H9 (cell line): ENCODE measurements at regions not wholly inside any gene's neighbourhood (a gene's known extent, or its start where the extent isn't known, plus 50 kb on each side); places are given as distances from the start of the nearest gene placed in this dataset.

Experiments used
- DNase-seq: peaks from one replicate; pipeline ENCODE4 v3.0.0-alpha.2; 2017
- H2AFZ ChIP-seq: one replicate; pipeline ENCODE4 v1.6.1; 2013; ENCODE audit warnings: mild to moderate bottlenecking, low read length, control low read depth, moderate library complexity
- H2AK5ac ChIP-seq: 2 replicates; pipeline ENCODE4 v1.6.1; 2013; ENCODE audit warnings: low read length, control low read depth, mixed read lengths; ENCODE audit not compliant: insufficient read length
- H2BK120ac ChIP-seq: one replicate; pipeline ENCODE4 v1.6.1; 2013; ENCODE audit warnings: low read depth, mild to moderate bottlenecking, low read length, control low read depth, inconsistent platforms; ENCODE audit not compliant: poor library complexity, severe bottlenecking
- H2BK12ac ChIP-seq: 2 replicates; pipeline ENCODE4 v1.6.1; 2013; ENCODE audit warnings: low read length, control low read depth, mixed read lengths, low read depth; ENCODE audit not compliant: insufficient read length
- H2BK15ac ChIP-seq: 2 replicates; pipeline ENCODE4 v1.6.1; 2013; ENCODE audit warnings: low read depth, low read length, control low read depth
- H2BK20ac ChIP-seq: one replicate; pipeline ENCODE4 v1.6.1; 2013; ENCODE audit warnings: low read depth, mild to moderate bottlenecking, low read length, control low read depth, inconsistent platforms; ENCODE audit not compliant: poor library complexity, severe bottlenecking
- H2BK5ac ChIP-seq: 2 replicates; pipeline ENCODE4 v1.6.1; 2013; ENCODE audit warnings: low read length, control low read depth, mixed read lengths; ENCODE audit not compliant: insufficient read length
- H3K14ac ChIP-seq: 2 replicates; pipeline ENCODE4 v1.6.1; 2013; ENCODE audit warnings: low read length, control low read depth; ENCODE audit not compliant: insufficient read depth
- H3K18ac ChIP-seq: 2 replicates; pipeline ENCODE4 v1.6.1; 2013; ENCODE audit warnings: low read depth, mild to moderate bottlenecking, mixed read lengths, low read length, control low read depth; ENCODE audit not compliant: insufficient read length
- H3K23ac ChIP-seq: 2 replicates; pipeline ENCODE4 v1.6.1; 2013; ENCODE audit warnings: low read length, control low read depth, mixed read lengths, low read depth; ENCODE audit not compliant: insufficient read length
- H3K23me2 ChIP-seq: 2 replicates; pipeline ENCODE4 v1.6.1; 2013; ENCODE audit warnings: low read depth, mild to moderate bottlenecking, mixed read lengths, low read length, control low read depth; ENCODE audit not compliant: insufficient read length, poor library complexity, severe bottlenecking
- H3K27ac ChIP-seq: 2 replicates; pipeline ENCODE4 v1.5.1; 2013; ENCODE audit warnings: low read length, control low read depth, mixed read lengths, low read depth; ENCODE audit not compliant: insufficient read length
- H3K27me3 ChIP-seq: 2 replicates; pipeline ENCODE4 v1.6.1; 2013; ENCODE audit warnings: low read length, control low read depth, inconsistent platforms; ENCODE audit not compliant: insufficient read depth
- H3K4ac ChIP-seq: 2 replicates; pipeline ENCODE4 v1.6.1; 2013; ENCODE audit warnings: low read depth, mild to moderate bottlenecking, control low read depth, inconsistent platforms, low read length, moderate library complexity
- H3K4me1 ChIP-seq: 2 replicates; pipeline ENCODE4 v1.6.1; 2013; ENCODE audit warnings: low read length, control low read depth, inconsistent platforms; ENCODE audit not compliant: insufficient read depth
- H3K4me2 ChIP-seq: 2 replicates; pipeline ENCODE4 v1.6.1; 2013; ENCODE audit warnings: low read length, control low read depth, mixed read lengths; ENCODE audit not compliant: insufficient read length, insufficient read depth
- H3K56ac ChIP-seq: 2 replicates; pipeline ENCODE4 v1.6.1; 2013; ENCODE audit warnings: low read depth, mild to moderate bottlenecking, mixed read lengths, low read length, control low read depth; ENCODE audit not compliant: insufficient read length
- H3K79me1 ChIP-seq: 2 replicates; pipeline ENCODE4 v1.6.1; 2013; ENCODE audit warnings: low read depth, mild to moderate bottlenecking, moderate library complexity, low read length, control low read depth, inconsistent platforms; ENCODE audit not compliant: insufficient read depth, poor library complexity, severe bottlenecking
- H3K79me2 ChIP-seq: 2 replicates; pipeline ENCODE4 v1.6.1; 2013; ENCODE audit warnings: low read length, control low read depth, inconsistent platforms; ENCODE audit not compliant: insufficient read depth
- H3K9ac ChIP-seq: 2 replicates; pipeline ENCODE4 v1.6.1; 2013; ENCODE audit warnings: low read length, control low read depth, mixed read lengths; ENCODE audit not compliant: insufficient read length; ENCODE audit errors: extremely low read depth
- H3K9me3 ChIP-seq: one replicate; pipeline ENCODE4 v1.6.1; 2013; ENCODE audit warnings: low read depth, low read length, inconsistent platforms; ENCODE audit not compliant: control insufficient read depth
- H3T11ph ChIP-seq: one replicate; pipeline ENCODE4 v1.6.1; 2013; ENCODE audit warnings: mild to moderate bottlenecking, low read length, control low read depth, inconsistent platforms
- H4K20me1 ChIP-seq: one replicate; pipeline ENCODE4 v1.6.1; 2013; ENCODE audit not compliant: control insufficient read depth, insufficient read length, insufficient read depth
- H4K5ac ChIP-seq: 2 replicates; pipeline ENCODE4 v1.6.1; 2013; ENCODE audit warnings: low read depth, mild to moderate bottlenecking, mixed read lengths, low read length, control low read depth; ENCODE audit not compliant: insufficient read length
- H4K8ac ChIP-seq: replicated peaks from 2 replicates; pipeline ENCODE4 v1.6.1; 2013; ENCODE audit warnings: low read length, control low read depth, mixed read lengths, low read depth; ENCODE audit not compliant: insufficient read length
- H4K91ac ChIP-seq: 2 replicates; pipeline ENCODE4 v1.6.1; 2013; ENCODE audit warnings: low read depth, mild to moderate bottlenecking, moderate library complexity, mixed read lengths, low read length, control low read depth; ENCODE audit not compliant: insufficient read length
- H3K27ac Mint-ChIP-seq, 3 experiments: 2 replicates in 2 of 3; 3 replicates in 1 of 3; pipeline ENCODE4 v1.8.0; 2020 to 2021; ENCODE audit warnings: mixed read lengths in 3 of 3, mild to moderate bottlenecking in 1 of 3, moderate library complexity in 1 of 3
- H3K27me3 Mint-ChIP-seq: 2 replicates; pipeline ENCODE4 v1.8.0; 2021; ENCODE audit warnings: low read depth, mild to moderate bottlenecking, moderate library complexity, mixed read lengths
- H3K36me3 Mint-ChIP-seq, 3 experiments: 2 replicates in 2 of 3; 3 replicates in 1 of 3; pipeline ENCODE4 v1.8.0; 2020 to 2021; ENCODE audit warnings: low read depth in 3 of 3, mixed read lengths in 3 of 3; ENCODE audit not compliant: insufficient read depth in 1 of 3
- H3K4me1 Mint-ChIP-seq, 2 experiments: 2 replicates each; pipeline ENCODE4 v1.8.0; 2020; ENCODE audit warnings: mixed read lengths in 2 of 2
- H3K4me3 Mint-ChIP-seq, 2 experiments: 2 replicates in 1 of 2; 3 replicates in 1 of 2; pipeline ENCODE4 v1.8.0; 2020 to 2021; ENCODE audit warnings: mild to moderate bottlenecking in 2 of 2, mixed read lengths in 2 of 2, moderate library complexity in 1 of 2
- H3K9me3 Mint-ChIP-seq, 2 experiments: 2 replicates in 1 of 2; 3 replicates in 1 of 2; pipeline ENCODE4 v1.8.0; 2020; ENCODE audit warnings: mild to moderate bottlenecking in 2 of 2, mixed read lengths in 2 of 2, moderate library complexity in 1 of 2
- CTCF ChIP-seq: fragments of 200-600 bp; sonication (generic); conservative IDR thresholded peaks from 3 replicates; pipeline ENCODE4 v1.8.0; 2021; ENCODE audit warnings: antibody characterized with exemption, mild to moderate bottlenecking

GRCh38 chr7:41869091-41869490, 166.2 kb upstream of the INHBA start:
- Histone ChIP-seq H3K79me2 (no peaks in the 10 kb centered on the region), H4K8ac (no peak overlapping the region), H3K9me3 (peaks cover 12% of the 10 kb centered on the region), H4K20me1 (no peaks in the 10 kb centered on the region), H2AFZ (no peak overlapping the region), H3K9ac (no peak overlapping the region), H3K18ac (no peak overlapping the region), H3K4ac (no peak overlapping the region), H4K91ac (no peak overlapping the region), H3K79me1 (no peaks in the 10 kb centered on the region), H2BK120ac (no peak overlapping the region), H2BK15ac (no peak overlapping the region), H3K23me2 (no peaks in the 10 kb centered on the region), H3K56ac (no peak overlapping the region), H2AK5ac (no peak overlapping the region), H2BK5ac (no peak overlapping the region), H2BK20ac (no peak overlapping the region), H3K4me2 (no peak overlapping the region), H3K14ac (no peak overlapping the region), H4K5ac (no peak overlapping the region), H3K27me3 (no peaks in the 10 kb centered on the region), H3K23ac (no peak overlapping the region), H3T11ph (no peak overlapping the region), H3K27ac (no peak overlapping the region), H3K4me1 (no peaks in the 10 kb centered on the region), H2BK12ac (no peak overlapping the region)
- H3K36me3 Mint-ChIP-seq: peaks cover 9 to 26% (median 16%) of the 10 kb centered on the region in 3 experiments; a peak in 6 of 7 replicates
- TF ChIP-seq CTCF: no peak
- no peak for DNase-seq
- H3K4me1 Mint-ChIP-seq: no peaks in the 10 kb centered on the region
- peaks cover 24 to 31% of the 10 kb centered on the region in 2 experiments for H3K9me3 Mint-ChIP-seq
- no peaks in the 10 kb centered on the region for H3K27me3 Mint-ChIP-seq
- H3K4me3 Mint-ChIP-seq: no peak overlapping the region
- H3K27ac Mint-ChIP-seq: no peak overlapping the region
